Fibroblast of skin of left quadriceps (primary cell): ENCODE measurements at regions not wholly inside any gene's neighbourhood (a gene's known extent, or its start where the extent isn't known, plus 50 kb on each side); places are given as distances from the start of the nearest gene placed in this dataset.

Experiments
- DNase-seq, 2 experiments: peaks; one replicate each; pipeline ENCODE4 v3.0.0-alpha.2; 2013; ENCODE audit warnings: low read depth in 2 of 2

DNA sequence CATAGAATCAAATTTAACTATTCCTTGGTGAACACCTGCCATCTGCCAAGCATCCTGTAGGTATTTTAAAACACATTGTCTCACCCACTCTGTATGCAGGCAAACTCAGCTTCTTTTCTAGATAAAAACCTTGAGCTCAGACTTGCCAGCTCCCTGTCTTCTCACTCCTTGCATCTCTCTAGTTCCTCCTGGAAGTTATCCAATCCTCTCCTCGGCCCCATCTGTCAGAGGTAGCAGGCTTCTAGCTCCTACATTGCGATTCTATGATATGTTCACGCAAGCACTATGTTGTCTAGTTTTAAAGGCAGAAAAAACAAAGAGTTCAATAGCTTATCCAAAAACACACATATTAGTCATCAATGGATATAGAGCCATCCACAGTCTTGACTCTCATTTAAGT lies 67.0 kb upstream of the APCDD1 start:
- no peak for DNase-seq

DNA sequence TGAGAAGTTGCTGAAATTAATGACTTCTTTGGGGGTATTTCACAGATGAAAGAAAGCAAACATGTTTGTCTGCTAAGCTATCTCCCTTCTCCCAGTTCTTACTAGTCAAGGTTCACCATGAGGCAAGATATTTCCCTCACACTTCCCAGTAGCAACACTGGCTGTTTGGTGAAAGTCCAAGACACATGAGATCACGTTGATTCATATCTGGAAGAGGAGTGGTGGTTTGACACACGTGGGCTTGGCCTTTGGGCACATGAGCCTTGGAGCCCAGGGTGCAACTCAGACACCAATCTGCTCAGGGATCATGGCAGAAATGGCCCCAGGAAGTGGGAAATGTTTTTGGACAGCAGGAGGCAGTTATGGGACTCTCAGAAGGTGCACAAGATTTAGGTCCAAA lies 66.1 kb upstream of the APCDD1 start:
- DNase-seq, result no peak

DNA sequence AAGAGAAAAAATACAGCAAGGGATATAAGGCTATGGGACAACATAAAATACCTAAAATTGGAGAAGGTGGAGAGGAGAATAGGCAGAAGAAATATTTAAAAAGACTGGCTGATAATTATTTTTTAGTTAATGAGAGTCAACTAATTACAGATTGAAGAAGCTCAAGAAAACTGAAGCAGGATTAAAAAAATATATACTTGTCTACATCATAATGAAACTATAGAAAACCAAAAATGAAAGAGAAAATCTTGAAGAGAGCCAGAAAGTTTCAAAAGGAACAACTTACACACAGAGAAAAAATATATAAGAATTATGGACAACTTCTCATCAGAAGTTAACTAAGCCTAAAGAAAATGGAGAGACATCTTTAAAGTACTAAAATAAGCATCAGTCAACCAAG lies 62.9 kb upstream of the APCDD1 start:
- no peak for DNase-seq

DNA sequence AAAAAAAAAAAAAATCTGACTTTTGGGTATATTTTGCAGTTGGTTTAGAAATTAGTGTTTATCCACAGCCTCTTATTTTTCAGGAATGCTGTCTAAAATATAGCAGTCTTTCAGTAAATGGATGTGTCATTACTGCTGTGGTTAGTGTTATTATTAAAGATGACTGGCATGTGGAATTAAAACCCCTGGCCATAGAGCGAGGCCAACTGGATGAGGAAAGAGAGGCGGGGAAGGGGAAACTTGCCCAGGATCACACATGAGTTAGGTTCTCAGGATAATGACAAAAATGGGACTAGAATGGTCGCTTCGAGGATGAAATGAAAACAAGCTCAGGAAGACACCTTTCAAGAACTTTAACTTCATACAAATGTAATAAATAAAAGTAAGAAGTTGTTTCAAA lies 57.4 kb upstream of the APCDD1 start:
- DNase-seq, result no peak

DNA sequence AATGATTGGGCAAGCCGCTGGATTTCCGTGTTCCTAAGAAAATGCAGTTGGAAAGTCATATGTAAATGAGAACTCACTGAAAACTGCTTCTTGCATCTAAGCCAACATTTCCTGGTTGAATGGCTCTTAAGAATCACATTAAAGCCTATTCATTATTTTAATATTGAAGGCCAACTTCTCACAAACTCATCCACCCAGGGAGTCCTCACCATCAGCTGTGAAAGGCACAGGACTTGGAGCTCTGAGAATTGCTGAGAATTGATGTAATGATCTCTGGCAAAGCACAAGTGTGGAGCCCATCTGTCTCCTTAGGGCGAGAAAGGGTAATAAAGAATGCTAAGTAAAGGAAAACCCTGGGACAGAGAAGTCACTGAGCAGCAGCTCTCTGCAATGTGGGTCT lies 55.9 kb upstream of the APCDD1 start:
- no peak for DNase-seq

DNA sequence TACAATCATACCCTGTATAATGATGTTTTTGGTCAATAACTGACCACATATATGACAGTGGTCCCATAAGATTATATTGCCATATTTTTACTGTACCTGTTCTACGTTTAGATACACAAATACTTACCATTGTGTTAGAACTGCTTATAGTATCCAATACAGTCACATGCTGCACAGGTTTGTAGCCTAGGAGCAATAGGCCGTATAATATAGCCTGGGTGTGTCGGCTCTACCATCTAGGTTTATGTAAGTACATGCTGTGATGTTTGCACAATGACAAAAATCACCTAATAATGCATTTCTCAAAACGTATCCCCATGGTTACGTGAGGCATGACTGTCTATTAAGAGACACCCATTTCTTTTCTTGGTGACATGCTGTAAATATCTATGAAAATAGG lies 55.0 kb upstream of the APCDD1 start:
- no peak for DNase-seq

DNA sequence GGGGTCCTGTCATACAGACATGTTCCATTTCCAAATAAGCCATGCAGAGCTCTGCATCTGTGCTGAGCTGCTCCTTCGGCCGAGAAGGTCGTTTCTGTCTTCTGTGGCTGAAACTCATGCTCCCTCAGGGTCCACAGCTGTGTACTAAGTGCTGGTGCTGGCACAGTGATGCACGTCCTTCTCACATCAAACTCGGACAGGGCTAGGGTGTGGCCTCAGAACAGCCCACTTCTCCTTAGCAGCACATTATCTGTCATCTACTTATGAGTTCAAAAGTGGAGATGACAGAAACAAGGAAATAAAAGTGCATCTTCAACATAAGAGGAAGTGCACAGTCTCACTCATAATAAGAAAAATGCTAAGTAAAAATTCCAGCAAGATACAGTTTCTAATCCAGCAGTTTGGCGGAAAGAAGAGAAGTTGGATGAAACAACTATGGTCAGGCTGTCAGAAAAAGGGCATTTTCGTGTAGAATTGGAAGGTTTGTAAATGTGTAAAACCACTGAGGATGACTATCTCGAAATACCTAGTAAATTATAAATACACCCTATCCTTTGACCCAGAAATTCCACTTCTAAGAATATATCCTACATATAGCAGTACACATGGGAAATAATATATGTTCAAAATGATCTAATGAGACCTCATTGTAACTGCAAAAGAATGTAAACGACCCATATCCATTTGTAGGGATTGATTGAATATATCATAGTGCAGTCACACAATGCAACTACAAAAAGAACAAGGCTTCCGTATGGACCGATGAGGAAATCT lies 53.7 kb upstream of the APCDD1 start:
- DNase-seq, result no peak

DNA sequence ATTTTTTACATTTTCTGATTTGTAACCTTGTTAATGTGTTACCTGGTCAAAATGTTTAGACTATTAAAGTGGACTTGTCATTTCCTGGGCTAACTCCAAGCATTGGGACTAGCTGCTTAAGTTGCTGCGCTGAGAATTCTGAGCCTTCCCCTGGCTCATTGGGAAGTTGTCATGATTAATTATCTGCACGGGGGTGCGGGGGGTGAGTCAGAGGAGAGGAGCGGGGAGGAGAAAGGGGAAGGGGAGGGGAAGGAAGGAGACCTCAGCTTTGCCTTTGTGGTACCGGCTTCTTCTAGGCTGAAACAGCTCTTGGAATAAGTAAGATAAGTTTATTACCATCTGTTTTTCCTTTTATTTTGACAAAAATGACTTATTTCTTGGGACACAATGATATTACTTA lies 52.9 kb upstream of the APCDD1 start:
- no peak for DNase-seq

DNA sequence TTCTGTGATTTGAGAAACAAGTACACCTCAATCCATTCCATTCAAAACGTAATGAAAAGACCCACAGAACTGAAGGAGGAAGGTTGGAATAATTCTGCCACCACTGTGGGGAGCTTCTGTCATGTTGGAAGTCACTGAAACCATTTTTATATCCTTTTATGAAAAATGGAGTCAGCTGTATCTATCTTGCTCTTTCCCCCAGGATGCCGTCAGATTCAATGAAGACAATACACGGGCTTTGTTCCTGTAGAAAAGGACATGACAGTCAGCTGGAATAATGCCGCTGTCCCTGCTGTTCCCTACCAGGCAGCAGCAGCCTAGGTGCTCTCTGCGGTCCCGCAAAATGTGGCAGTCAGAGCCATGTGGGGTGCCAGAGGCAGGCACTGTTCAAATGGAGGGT lies 52.5 kb upstream of the APCDD1 start:
- no peak for DNase-seq

DNA sequence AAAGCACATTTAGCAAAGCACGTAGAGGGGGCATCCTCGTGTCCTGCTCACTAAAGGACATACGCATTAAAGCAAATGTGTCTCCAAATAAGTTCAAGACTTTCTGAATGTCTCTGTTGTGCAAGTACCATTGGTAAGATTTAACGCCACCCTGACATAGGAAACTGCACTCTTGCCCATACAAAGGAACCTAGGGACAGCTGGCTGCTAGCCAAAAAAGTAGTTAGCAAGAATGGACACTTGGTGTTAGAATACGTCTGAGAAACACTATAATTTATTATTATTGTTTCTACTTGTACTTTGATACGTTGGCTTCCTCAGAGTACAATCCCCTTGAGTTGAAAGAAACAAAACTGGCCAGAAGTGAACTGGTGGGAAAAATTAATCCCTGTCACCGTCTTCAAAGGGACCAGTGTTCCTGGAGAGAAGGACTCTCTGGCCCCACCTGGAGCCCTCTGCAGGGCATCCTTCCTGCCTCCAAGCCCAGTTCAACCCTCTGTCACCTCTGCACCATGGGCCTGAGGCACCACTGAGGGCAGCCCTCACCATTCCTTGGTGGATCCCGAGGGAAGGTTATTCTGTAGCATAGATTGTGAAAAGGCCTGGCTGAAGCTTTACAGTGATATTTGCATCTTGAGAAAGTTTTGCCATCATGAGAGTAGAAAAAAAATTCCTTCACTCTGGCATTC lies 51.4 kb upstream of the APCDD1 start:
- DNase-seq, result no peak

DNA sequence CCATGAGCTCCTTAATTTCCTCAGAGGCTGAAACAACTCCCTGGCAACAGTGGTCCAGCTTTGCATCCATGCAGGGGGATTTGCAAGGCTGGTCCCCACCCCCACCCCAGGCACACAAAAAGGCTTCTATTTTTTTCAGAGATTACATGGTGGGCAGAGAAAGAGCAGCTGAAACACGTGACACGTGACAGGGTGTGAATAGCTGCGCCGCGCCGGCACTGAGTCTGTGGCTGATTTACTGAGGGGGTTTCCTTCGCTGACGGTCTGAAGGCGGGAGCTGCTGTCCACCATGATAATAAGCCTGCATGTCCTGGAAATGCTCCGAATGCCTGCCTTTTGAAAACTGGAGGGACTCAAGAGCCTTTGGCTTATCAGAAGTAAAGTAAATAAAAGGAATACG lies 50.7 kb upstream of the APCDD1 start:
- no peak for DNase-seq

DNA sequence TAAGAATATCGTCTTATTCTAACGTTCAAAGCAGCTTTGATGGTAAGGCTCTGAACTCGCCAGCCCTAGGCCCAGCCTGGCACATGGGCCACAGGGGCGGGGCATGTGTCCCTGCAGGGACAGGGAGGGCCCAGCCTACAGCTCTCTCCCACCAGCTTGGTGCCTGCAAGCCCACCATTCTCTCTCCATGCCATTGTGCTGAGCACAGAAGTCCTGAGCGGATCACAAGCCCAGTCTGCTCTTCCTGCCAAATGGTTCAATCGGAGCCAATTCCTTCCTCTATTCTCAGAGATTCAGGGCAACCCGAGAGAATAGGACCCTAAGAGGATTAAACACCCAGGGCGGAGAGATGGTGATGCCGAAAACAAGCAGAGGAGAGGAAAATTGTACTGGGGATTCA lies 50.3 kb upstream of the APCDD1 start:
- DNase-seq, result no peak
